Panc1 (cell line): ENCODE measurements at regions not wholly inside any gene's neighbourhood (a gene's known extent, or its start where the extent isn't known, plus 50 kb on each side); places are given as distances from the start of the nearest gene placed in this dataset.

ENCODE experiments used
- CTCF ChIP-seq: fragments of 450-650 bp; IDR thresholded peaks from 2 replicates; pipeline ENCODE4 v1.5.1; 2017; ENCODE audit warnings: mild to moderate bottlenecking
- POLR2AphosphoS5 ChIP-seq: IDR thresholded peaks from 2 replicates; pipeline ENCODE4 v1.6.1; 2012; ENCODE audit warnings: mild to moderate bottlenecking, low read depth, low read length, moderate library complexity

- TF ChIP-seq CTCF (no peak), POLR2AphosphoS5 (no peak)
These were observed 1068.6 kb downstream of the BCL11B start for GRCh38 chr14:98203421-98203820.
